OCI-LY1 (cell line): ENCODE measurements at regions not wholly inside any gene's neighbourhood (a gene's known extent, or its start where the extent isn't known, plus 50 kb on each side); places are given as distances from the start of the nearest gene placed in this dataset.

Experiments
- CTCF ChIP-seq: fragments of 200-600 bp; sonication (generic), shearing (Covaris generic); IDR thresholded peaks from 2 replicates; pipeline ENCODE4 v1.5.1; 2017; ENCODE audit warnings: mild to moderate bottlenecking, antibody characterized with exemption, low read length, moderate library complexity, mixed read lengths
- EZH2 ChIP-seq: fragments of 200-600 bp; sonication (generic), shearing (Covaris generic); IDR thresholded peaks from 2 replicates; pipeline ENCODE4 v1.8.0; 2017; ENCODE audit warnings: borderline replicate concordance, mixed run types, mild to moderate bottlenecking, antibody characterized with exemption, low read length, moderate library complexity, mixed read lengths

DNA sequence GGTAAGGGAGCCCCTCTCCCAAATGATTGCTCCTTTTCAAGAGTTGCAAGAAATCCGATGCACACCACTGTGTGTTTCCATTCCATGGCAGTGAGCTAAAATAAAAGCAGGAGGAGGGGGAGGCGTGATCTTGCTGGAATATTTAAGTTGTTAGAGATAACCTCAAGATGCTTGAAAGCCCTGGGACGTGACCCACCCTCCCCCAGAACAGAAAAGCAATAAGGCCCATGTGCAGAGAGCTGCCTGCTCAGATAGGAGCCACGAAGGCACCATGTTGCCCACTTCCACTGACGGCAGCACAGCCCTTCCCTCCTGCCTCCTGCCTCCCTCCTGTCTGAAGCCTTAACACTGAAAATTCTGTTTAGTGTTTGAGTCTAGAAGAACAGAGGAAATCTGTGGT lies 432.6 kb upstream of the CDH4 start:
- TF ChIP-seq CTCF (no peak), EZH2 (no peak)
